ENCODE measurements at regions not wholly inside any gene's neighbourhood (a gene's known extent, or its start where the extent isn't known, plus 50 kb on each side); places are given as distances from the start of the nearest gene placed in this dataset.

DNA sequence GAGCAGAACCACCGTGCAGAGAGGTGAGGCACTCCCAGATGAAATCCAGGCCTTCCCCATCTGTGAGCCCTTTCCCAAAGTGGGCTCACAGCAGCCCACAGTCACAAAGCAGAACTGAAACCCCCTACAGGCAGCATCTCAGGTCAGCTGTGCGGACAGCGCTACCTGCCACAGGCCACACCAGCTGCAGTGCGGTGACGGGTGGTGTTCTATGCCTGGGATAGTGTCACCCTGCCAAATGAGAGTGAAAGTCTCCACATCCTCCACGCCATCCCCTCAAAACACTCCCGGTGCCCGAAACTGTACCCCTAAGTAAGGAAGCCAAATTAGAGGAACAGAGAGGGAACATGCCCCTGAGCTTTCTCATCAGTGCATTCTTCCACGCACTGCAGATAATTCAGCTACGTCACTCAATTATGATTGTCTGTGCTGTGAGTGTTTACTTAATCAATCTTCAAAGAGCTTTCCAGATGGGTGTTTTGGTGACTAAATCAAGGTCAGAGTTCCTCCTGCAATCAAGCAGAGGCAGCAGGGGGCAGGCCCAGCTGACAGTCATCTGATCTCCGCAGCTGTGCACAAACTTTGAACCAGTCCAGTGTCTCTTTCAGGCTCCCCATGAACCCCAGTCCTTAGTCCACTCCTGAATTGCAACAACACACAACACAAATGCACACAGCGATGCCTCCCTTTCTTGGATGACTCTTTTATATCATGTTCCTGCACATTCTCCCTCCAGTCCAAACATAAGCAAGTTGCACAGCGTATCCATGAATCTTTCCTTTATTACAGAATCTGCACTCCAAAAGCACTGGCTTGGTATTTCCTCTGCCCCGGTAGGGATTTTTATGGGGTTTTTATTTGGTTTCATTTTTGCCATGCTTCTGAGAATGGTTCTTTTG lies 150.0 kb downstream of the TOMM20 start:
- Histone ChIP-seq H3K27me3 (ENCODE audit: insufficient read depth, low read length) (no peaks in the 10 kb centered on the region), H2BK12ac (ENCODE audit: insufficient read length, low read depth, low read length) (no peak overlapping the region), H2BK15ac (ENCODE audit: low read depth, low read length) (no peak overlapping the region), H4K8ac (replicated peaks; ENCODE audit: insufficient read length, low read depth, low read length) (no peak overlapping the region), H3K4me1 (ENCODE audit: insufficient read depth, low read length) (no peaks in the 10 kb centered on the region; the same call in 1 of the 2 replicates), H3K27ac (ENCODE audit: insufficient read length, low read depth, low read length) (no peak overlapping the region), H2BK120ac (ENCODE audit: low read depth, low read length, poor library complexity, severe bottlenecking) (no peak overlapping the region), H4K91ac (ENCODE audit: insufficient read length, low read depth, low read length) (no peak overlapping the region), H2AFZ (ENCODE audit: low read length) (no peak overlapping the region), H3K23ac (ENCODE audit: insufficient read length, low read depth, low read length) (no peak overlapping the region), H2AK5ac (ENCODE audit: insufficient read length, low read length) (no peak overlapping the region), H3K23me2 (ENCODE audit: insufficient read length, low read depth, low read length, poor library complexity, severe bottlenecking) (no peaks in the 10 kb centered on the region), H3K9me3 (ENCODE audit: control insufficient read depth, low read depth, low read length) (no peaks in the 10 kb centered on the region), H3K4ac (ENCODE audit: low read depth, low read length) (no peak overlapping the region), H3K14ac (ENCODE audit: insufficient read depth, low read length) (no peak overlapping the region), H4K20me1 (ENCODE audit: control insufficient read depth, insufficient read depth, insufficient read length) (no peaks in the 10 kb centered on the region), H3K9ac (ENCODE audit: extremely low read depth, insufficient read length, low read length) (no peak overlapping the region), H3K4me2 (ENCODE audit: insufficient read depth, insufficient read length, low read length) (no peak overlapping the region), H4K5ac (ENCODE audit: insufficient read length, low read depth, low read length) (no peak overlapping the region), H3K56ac (ENCODE audit: insufficient read length, low read depth, low read length) (no peak overlapping the region), H2BK20ac (ENCODE audit: low read depth, low read length, poor library complexity, severe bottlenecking) (no peak overlapping the region), H3K18ac (ENCODE audit: insufficient read length, low read depth, low read length) (no peak overlapping the region), H3K79me2 (ENCODE audit: insufficient read depth, low read length) (no peaks in the 10 kb centered on the region), H2BK5ac (ENCODE audit: insufficient read length, low read length) (no peak overlapping the region), H3K79me1 (ENCODE audit: insufficient read depth, low read depth, low read length, poor library complexity, severe bottlenecking) (no peaks in the 10 kb centered on the region), H3T11ph (ENCODE audit: low read length) (no peak overlapping the region)
- H3K27ac Mint-ChIP-seq, result peak overlapping the region in 1 of 3 experiments; percentile 67; a peak in 1 of 7 replicates
- WGBS (ENCODE audit: extremely low coverage, insufficient read length, low lambda C conversion rate), result no CpG with 5 or more reads among the region's 14 CpGs
- no peaks in the 10 kb centered on the region for H3K9me3 Mint-ChIP-seq
- H3K4me3 Mint-ChIP-seq, result no peak overlapping the region
- no peaks in the 10 kb centered on the region for H3K36me3 Mint-ChIP-seq (ENCODE audit: insufficient read depth in 1 of 3, low read depth in 3 of 3)
- no peak for DNase-seq
- peaks cover 13 to 16% of the 10 kb centered on the region in 2 experiments for H3K4me1 Mint-ChIP-seq
- H3K27me3 Mint-ChIP-seq (ENCODE audit: low read depth), result no peaks in the 10 kb centered on the region; the same call in 1 of the 2 replicates
- TF ChIP-seq, protein P1, sequence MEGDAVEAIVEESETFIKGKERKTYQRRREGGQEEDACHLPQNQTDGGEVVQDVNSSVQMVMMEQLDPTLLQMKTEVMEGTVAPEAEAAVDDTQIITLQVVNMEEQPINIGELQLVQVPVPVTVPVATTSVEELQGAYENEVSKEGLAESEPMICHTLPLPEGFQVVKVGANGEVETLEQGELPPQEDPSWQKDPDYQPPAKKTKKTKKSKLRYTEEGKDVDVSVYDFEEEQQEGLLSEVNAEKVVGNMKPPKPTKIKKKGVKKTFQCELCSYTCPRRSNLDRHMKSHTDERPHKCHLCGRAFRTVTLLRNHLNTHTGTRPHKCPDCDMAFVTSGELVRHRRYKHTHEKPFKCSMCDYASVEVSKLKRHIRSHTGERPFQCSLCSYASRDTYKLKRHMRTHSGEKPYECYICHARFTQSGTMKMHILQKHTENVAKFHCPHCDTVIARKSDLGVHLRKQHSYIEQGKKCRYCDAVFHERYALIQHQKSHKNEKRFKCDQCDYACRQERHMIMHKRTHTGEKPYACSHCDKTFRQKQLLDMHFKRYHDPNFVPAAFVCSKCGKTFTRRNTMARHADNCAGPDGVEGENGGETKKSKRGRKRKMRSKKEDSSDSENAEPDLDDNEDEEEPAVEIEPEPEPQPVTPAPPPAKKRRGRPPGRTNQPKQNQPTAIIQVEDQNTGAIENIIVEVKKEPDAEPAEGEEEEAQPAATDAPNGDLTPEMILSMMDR (conservative IDR thresholded peaks at IDR 0.05), result no peak

Data from H9 (cell line).